Esophagus squamous epithelium (tissue), 5 donors: ENCODE measurements at regions not wholly inside any gene's neighbourhood (a gene's known extent, or its start where the extent isn't known, plus 50 kb on each side); places are given as distances from the start of the nearest gene placed in this dataset.

ENCODE experiments used
- DNase-seq: peaks from one replicate; lab custom pipeline; 2025; lab: John Stamatoyannopoulos, UW
- H3K27ac ChIP-seq, 4 donors: fragments of 200-600 bp; sonication (generic); one replicate each; pipeline ENCODE4 v1.5.1; 2016 to 2019; ENCODE audit warnings: mild to moderate bottlenecking in 1 of 4
- H3K27me3 ChIP-seq, 4 donors: fragments of 200-600 bp; sonication (generic); 1 replicate in 3 of 4; 2 replicates in 1 of 4; pipeline versions ENCODE4 v1.5.1 to v1.6.0; 2017 to 2021; ENCODE audit warnings: antibody characterized with exemption in 1 of 4
- H3K36me3 ChIP-seq, 3 donors: fragments of 200-600 bp; sonication (generic); one replicate each; pipeline ENCODE4 v1.5.1; 2016 to 2019
- H3K4me1 ChIP-seq, 3 donors: fragments of 200-600 bp; sonication (generic); one replicate each; pipeline ENCODE4 v1.5.1; 2017 to 2019
- H3K4me3 ChIP-seq, 4 donors: fragments of 200-600 bp; sonication (generic); 1 replicate in 3 of 4; 2 replicates in 1 of 4; pipeline ENCODE4 v1.5.1; 2016 to 2019; ENCODE audit warnings: mild to moderate bottlenecking in 2 of 4, moderate library complexity in 1 of 4
- H3K9me3 ChIP-seq, 3 donors: fragments of 200-600 bp; sonication (generic); one replicate each; pipeline ENCODE4 v1.5.1; 2016 to 2019
- POLR2A ChIP-seq, 4 donors: fragments of 450-650 bp; IDR thresholded peaks; one replicate each; pipeline ENCODE4 v1.6.1; 2017; ENCODE audit warnings: antibody characterized with exemption in 4 of 4, mild to moderate bottlenecking in 4 of 4, moderate library complexity in 3 of 4
- WGBS, 2 donors: methylation state at CpG; one replicate each; pipeline ENCODE4 v1.1.5; 2018; 5-methylcytosine and 5-hydroxymethylcytosine counted together
- intact Hi-C: fragments of 100-400 bp; cut with DNase I; formaldehyde crosslinking; loops from one replicate; pipeline ENCODE4 v1.15.0; 2022
- TF ChIP-seq, protein P1 (sequence below), 6 experiments: fragments of 450-650 bp in 4 of 6; fragments of 200-600 bp in 2 of 6; sonication (generic) in 2 of 6; IDR thresholded peaks; one replicate each; pipeline ENCODE4 v1.5.1; 2016 to 2019; ENCODE audit warnings: antibody characterized with exemption in 6 of 6, mild to moderate bottlenecking in 4 of 6, moderate library complexity in 4 of 6
- donor health status: DM: yes; HTN: yes; CAD: no.

DNA sequence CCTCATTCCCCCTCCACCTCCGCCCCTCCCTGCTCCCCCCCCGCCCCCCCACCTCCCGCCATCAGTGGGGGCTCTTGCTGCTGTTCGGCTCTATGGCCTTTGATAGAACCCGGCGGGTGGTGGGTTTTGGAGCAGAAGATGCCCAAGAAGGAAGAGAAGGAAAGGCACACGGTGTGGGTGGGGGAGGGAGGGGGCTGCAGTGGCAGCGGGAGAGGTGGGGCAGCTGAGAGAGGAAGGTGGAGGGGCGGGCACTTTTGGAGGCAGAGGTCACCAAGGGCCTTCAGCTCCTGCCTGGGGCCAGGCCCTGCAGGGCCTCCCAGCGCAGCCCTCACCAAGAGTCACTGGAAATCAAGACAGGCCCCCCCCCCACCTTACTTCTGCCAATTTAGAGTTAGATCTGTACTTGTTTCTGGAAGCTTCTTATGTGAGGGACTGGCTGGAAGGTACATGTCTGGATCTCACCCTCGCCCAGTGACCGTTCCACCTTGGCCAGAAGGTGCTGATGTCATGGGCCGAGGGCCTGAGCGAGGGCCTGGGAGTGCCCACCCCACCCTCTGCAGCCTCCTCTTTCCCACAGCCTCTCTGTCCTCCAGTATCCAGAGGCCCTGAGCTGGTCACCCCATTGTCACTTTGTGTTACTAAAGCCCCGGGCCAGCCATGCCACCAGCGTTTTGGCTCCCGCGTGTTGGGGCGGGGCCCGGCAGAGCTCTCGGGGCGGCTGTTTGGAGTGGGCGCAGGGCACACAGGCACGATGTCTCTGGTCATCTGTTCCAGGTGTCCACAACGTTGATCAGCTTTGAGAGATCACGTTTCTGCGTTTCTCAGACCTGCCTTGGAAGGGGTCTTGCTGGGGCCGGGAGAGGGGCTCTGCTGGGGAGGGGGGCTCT is 153.9 kb downstream of the KIF26A start:
- no peaks in the 10 kb centered on the region for H3K36me3 ChIP-seq
- H3K27ac ChIP-seq: no peak overlapping the region
- WGBS, 2 donors: 45 to 74% methylated on average over 11 to 13 of the region's 28 CpGs
- no peak for TF ChIP-seq POLR2A (IDR thresholded peaks at IDR 0.05)
- TF ChIP-seq, protein P1, sequence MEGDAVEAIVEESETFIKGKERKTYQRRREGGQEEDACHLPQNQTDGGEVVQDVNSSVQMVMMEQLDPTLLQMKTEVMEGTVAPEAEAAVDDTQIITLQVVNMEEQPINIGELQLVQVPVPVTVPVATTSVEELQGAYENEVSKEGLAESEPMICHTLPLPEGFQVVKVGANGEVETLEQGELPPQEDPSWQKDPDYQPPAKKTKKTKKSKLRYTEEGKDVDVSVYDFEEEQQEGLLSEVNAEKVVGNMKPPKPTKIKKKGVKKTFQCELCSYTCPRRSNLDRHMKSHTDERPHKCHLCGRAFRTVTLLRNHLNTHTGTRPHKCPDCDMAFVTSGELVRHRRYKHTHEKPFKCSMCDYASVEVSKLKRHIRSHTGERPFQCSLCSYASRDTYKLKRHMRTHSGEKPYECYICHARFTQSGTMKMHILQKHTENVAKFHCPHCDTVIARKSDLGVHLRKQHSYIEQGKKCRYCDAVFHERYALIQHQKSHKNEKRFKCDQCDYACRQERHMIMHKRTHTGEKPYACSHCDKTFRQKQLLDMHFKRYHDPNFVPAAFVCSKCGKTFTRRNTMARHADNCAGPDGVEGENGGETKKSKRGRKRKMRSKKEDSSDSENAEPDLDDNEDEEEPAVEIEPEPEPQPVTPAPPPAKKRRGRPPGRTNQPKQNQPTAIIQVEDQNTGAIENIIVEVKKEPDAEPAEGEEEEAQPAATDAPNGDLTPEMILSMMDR (IDR thresholded peaks at IDR 0.05): no peak
- peaks cover 0 to 51% (median 0%) of the 10 kb centered on the region in 4 donors for H3K27me3 ChIP-seq
- H3K4me3 ChIP-seq: no peak overlapping the region
- H3K9me3 ChIP-seq: no peaks in the 10 kb centered on the region
- peaks cover 0 to 8% (median 0%) of the 10 kb centered on the region in 3 donors for H3K4me1 ChIP-seq
- DNase-seq: no peak
- intact Hi-C loops: no loop called here

DNA sequence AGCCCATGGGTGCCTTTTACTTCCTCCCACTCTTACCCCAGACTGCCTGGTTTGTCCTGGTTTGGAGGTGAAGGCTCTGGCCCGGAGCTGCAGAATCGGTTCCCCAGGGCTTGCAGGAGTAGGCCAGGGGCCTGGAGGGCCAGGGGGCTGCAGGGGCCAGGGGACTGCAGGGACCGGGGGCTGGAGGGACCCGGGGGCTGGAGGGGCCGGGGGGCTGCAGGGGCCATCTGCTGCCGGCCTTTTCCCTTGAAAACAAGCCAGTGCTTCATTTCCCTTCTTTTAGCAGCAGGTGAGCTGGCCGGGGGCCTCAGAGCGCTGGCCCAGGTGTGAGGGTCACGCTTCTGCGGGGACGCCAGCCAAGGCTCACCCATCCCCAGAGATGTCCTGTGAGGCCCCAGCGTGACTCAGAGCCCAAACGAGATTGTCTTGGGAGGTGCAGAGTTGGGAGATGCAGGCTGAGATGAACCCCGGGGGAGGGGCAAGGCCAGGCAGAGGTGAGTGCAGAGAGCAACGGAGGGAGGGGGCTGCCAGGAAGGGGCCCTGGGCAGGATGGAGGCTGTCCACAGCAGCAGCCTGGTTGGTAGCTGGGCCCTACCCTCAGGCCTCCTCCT is 154.9 kb downstream of the KIF26A start:
- TF ChIP-seq POLR2A (IDR thresholded peaks at IDR 0.05): no peak
- TF ChIP-seq, protein P1 (IDR thresholded peaks at IDR 0.05): no peak
- H3K36me3 ChIP-seq: no peaks in the 10 kb centered on the region
- no peak for DNase-seq
- intact Hi-C loops: no loop called here
- H3K4me3 ChIP-seq: no peak overlapping the region
- H3K4me1 ChIP-seq: peaks cover 0 to 8% (median 0%) of the 10 kb centered on the region in 3 donors
- H3K9me3 ChIP-seq: no peaks in the 10 kb centered on the region
- no peak overlapping the region for H3K27ac ChIP-seq
- H3K27me3 ChIP-seq: peaks cover 0 to 52% (median 0%) of the 10 kb centered on the region in 4 donors
- 50 to 62% methylated on average over 2 of the region's 15 CpGs for WGBS, 2 donors

DNA sequence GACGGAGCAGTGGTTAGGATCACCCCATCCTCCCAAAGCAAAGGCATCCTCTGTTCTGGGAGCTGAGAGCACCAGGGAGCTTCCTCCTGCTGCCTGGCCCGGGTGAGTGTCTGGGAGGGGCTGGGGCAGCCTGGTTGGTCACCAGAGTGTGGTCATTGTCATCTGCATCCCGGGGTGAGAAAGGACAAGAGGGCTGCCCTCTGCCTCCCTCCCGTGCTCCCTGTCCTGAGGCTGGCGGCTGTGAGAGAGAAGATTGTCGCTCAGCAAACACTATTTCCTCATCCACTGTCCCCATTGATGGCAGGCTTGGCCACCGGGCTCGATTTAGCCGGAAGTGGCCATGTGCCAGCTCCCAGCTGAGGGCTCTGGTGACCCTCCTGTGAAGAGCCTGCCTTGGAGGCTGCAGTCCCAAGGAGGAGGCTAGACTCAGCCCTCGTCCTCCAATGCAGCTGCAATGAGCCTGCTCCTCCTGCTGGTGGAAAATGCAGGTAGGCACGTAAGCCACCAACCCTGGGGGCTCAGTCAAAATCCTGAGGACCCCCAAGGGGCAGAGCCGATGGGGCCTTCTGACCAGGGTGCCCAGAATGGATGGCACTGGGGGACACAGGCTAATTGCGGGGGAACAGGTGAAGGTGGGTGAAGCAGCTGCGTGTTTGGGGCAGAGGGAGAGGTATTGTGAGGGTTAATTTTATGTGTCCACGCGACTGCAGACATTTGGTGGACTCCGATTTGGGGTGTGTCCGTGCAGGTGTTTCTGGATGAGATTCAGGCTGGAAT is 155.7 kb downstream of the KIF26A start:
- intact Hi-C loops: no loop called here
- no peaks in the 10 kb centered on the region for H3K9me3 ChIP-seq
- H3K27ac ChIP-seq: no peak overlapping the region
- H3K4me3 ChIP-seq: no peak overlapping the region
- H3K4me1 ChIP-seq: peaks cover 0 to 8% (median 0%) of the 10 kb centered on the region in 3 donors
- TF ChIP-seq, protein P1 (IDR thresholded peaks at IDR 0.05): peak in 1 of 6 experiments; percentile 6
- TF ChIP-seq POLR2A (IDR thresholded peaks at IDR 0.05): no peak
- DNase-seq: no peak
- peaks cover 0 to 52% (median 0%) of the 10 kb centered on the region in 4 donors for H3K27me3 ChIP-seq
- WGBS, 2 donors: 46 to 51% methylated on average over 6 to 8 of the region's 18 CpGs
- no peaks in the 10 kb centered on the region for H3K36me3 ChIP-seq

DNA sequence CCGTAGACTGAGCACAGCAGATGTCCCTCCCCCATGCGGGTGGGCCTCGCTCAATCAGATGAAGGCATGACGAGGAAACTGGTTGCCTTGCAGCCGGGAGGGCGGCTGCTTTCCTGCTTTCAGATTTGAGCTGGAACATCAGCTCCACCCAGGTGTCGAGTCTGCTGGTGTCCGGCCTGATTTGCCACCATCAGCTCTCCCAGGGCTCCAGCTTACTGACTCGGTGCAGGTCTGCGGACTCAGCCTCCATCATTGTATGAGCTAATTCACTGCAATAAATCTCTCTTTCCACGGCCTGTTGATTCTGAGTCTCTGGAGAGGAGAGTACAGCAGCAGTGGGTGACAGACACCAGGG is 156.2 kb downstream of the KIF26A start:
- peaks cover 0 to 8% (median 0%) of the 10 kb centered on the region in 3 donors for H3K4me1 ChIP-seq
- H3K9me3 ChIP-seq: no peaks in the 10 kb centered on the region
- no peak for DNase-seq
- H3K4me3 ChIP-seq: no peak overlapping the region
- TF ChIP-seq, protein P1 (IDR thresholded peaks at IDR 0.05): no peak
- TF ChIP-seq POLR2A (IDR thresholded peaks at IDR 0.05): no peak
- WGBS, 2 donors: 36 to 73% methylated on average over 3 to 4 of the region's 11 CpGs
- intact Hi-C loops: no loop called here
- H3K36me3 ChIP-seq: no peaks in the 10 kb centered on the region
- peaks cover 0 to 52% (median 0%) of the 10 kb centered on the region in 4 donors for H3K27me3 ChIP-seq
- H3K27ac ChIP-seq: no peak overlapping the region
